ENCODE measurements at regions not wholly inside any gene's neighbourhood (a gene's known extent, or its start where the extent isn't known, plus 50 kb on each side); places are given as distances from the start of the nearest gene placed in this dataset.

DNA sequence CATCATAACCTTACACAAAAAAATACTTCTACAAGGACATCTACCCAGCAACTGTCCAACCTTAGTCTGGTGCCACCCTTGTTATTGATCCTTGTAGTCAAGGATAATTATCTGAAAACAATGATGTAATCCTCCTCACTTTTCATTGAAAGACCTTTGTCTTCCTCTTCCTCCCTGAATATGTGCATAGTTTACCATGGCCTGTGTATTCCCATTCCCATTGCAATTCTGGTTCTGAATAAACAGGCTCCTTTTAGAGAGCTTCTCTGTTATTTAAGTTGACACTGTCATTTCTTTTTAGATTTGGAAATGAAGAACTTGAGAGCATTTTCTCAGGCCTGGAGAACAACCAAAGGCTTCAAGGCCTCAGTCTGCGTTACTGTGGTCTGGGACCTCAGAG, 53.3 kb upstream of the RNF7 start:
- TF ChIP-seq, protein P1, sequence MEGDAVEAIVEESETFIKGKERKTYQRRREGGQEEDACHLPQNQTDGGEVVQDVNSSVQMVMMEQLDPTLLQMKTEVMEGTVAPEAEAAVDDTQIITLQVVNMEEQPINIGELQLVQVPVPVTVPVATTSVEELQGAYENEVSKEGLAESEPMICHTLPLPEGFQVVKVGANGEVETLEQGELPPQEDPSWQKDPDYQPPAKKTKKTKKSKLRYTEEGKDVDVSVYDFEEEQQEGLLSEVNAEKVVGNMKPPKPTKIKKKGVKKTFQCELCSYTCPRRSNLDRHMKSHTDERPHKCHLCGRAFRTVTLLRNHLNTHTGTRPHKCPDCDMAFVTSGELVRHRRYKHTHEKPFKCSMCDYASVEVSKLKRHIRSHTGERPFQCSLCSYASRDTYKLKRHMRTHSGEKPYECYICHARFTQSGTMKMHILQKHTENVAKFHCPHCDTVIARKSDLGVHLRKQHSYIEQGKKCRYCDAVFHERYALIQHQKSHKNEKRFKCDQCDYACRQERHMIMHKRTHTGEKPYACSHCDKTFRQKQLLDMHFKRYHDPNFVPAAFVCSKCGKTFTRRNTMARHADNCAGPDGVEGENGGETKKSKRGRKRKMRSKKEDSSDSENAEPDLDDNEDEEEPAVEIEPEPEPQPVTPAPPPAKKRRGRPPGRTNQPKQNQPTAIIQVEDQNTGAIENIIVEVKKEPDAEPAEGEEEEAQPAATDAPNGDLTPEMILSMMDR (IDR thresholded peaks at IDR 0.05) = no peak
- intact Hi-C loops (cut with DNase I, micrococcal nuclease) = no loop called here
- H3K4me3 ChIP-seq = no peak overlapping the region
- no peaks in the 10 kb centered on the region for H3K4me1 ChIP-seq (ENCODE audit: low read depth)
- ATAC-seq (no peak), DNase-seq (no peak)
- no peaks in the 10 kb centered on the region for H3K36me3 ChIP-seq (ENCODE audit: low read depth)
- no peaks in the 10 kb centered on the region for H3K9me3 ChIP-seq

DNA sequence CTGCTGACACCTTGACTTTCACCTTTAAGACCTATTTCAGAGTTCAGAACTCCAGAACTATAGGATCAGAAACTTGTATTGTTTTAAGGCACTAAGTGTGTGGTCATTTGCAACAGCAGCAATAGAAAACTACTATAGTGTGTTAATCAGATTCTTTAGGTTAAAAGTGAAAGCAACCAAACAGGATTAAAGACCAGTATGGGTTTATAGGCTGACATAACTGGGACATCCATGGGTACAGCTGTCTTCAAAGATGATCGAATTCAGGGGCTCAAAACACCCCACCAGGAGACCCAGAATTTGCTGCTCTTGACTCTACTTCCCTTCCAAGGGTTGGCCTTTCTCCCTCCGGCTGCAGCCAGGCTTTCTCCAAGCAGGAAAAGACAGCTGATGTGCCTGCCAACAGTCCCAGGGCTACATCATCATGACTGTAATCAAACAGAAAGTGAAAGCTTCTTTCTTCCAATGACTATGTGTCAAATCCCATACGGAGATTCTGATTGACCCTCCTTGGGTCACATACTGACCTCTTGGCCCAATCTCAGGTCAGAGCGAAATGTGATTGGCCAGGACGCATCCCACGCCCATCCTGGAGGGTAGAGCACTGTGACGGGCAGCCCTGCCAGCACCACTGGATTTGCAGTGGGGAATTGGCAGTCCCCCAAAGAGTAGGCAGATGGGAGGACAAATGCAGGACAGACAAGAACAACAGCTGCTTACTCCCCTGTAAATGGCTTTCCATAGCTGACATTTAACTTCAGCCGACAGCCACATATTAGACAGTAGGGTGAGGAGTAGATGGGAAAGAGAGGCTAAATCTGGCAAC, 51.4 kb upstream of the RNF7 start:
- TF ChIP-seq, protein P1 (IDR thresholded peaks at IDR 0.05) = no peak
- Histone ChIP-seq H3K4me1 (ENCODE audit: low read depth) (no peaks in the 10 kb centered on the region), H3K9me3 (no peaks in the 10 kb centered on the region), H3K4me3 (no peak overlapping the region), H3K36me3 (ENCODE audit: low read depth) (no peaks in the 10 kb centered on the region)
- intact Hi-C loops (cut with DNase I, micrococcal nuclease) = no loop called here
- DNase-seq (peak; percentile 55 to 68 (median 68)), ATAC-seq (peak; percentile 96)
